Esophagus squamous epithelium (tissue), 5 donors: ENCODE measurements at regions not wholly inside any gene's neighbourhood (a gene's known extent, or its start where the extent isn't known, plus 50 kb on each side); places are given as distances from the start of the nearest gene placed in this dataset.
"Not testable (repeated sequence)": the region's sequence is repeated elsewhere in the genome, so short reads cannot be mapped to it uniquely, and the experiment has no call there.

Experiments
- DNase-seq: peaks from one replicate; lab custom pipeline; 2025; lab: John Stamatoyannopoulos, UW
- H3K27ac ChIP-seq, 4 donors: fragments of 200-600 bp; sonication (generic); one replicate each; pipeline ENCODE4 v1.5.1; 2016 to 2019; ENCODE audit warnings: mild to moderate bottlenecking in 1 of 4
- H3K27me3 ChIP-seq, 4 donors: fragments of 200-600 bp; sonication (generic); 1 replicate in 3 of 4; 2 replicates in 1 of 4; pipeline versions ENCODE4 v1.5.1 to v1.6.0; 2017 to 2021; ENCODE audit warnings: antibody characterized with exemption in 1 of 4
- H3K36me3 ChIP-seq, 3 donors: fragments of 200-600 bp; sonication (generic); one replicate each; pipeline ENCODE4 v1.5.1; 2016 to 2019
- H3K4me1 ChIP-seq, 3 donors: fragments of 200-600 bp; sonication (generic); one replicate each; pipeline ENCODE4 v1.5.1; 2017 to 2019
- H3K4me3 ChIP-seq, 4 donors: fragments of 200-600 bp; sonication (generic); 1 replicate in 3 of 4; 2 replicates in 1 of 4; pipeline ENCODE4 v1.5.1; 2016 to 2019; ENCODE audit warnings: mild to moderate bottlenecking in 2 of 4, moderate library complexity in 1 of 4
- H3K9me3 ChIP-seq, 3 donors: fragments of 200-600 bp; sonication (generic); one replicate each; pipeline ENCODE4 v1.5.1; 2016 to 2019
- CTCF ChIP-seq, 6 experiments: fragments of 450-650 bp in 4 of 6; fragments of 200-600 bp in 2 of 6; sonication (generic) in 2 of 6; IDR thresholded peaks; one replicate each; pipeline ENCODE4 v1.5.1; 2016 to 2019; ENCODE audit warnings: antibody characterized with exemption in 6 of 6, mild to moderate bottlenecking in 4 of 6, moderate library complexity in 4 of 6
- POLR2A ChIP-seq, 4 donors: fragments of 450-650 bp; IDR thresholded peaks; one replicate each; pipeline ENCODE4 v1.6.1; 2017; ENCODE audit warnings: antibody characterized with exemption in 4 of 4, mild to moderate bottlenecking in 4 of 4, moderate library complexity in 3 of 4
- WGBS, 2 donors: methylation state at CpG; one replicate each; pipeline ENCODE4 v1.1.5; 2018; 5-methylcytosine and 5-hydroxymethylcytosine counted together
- intact Hi-C: fragments of 100-400 bp; cut with DNase I; formaldehyde crosslinking; loops from one replicate; pipeline ENCODE4 v1.15.0; 2022
- donor health status: DM: yes; HTN: yes; CAD: no.

GRCh38 chr16:87035053-87035452, 282.1 kb downstream of the C16orf95 start:
- no peak for TF ChIP-seq POLR2A (IDR thresholded peaks at IDR 0.05)
- no peak for TF ChIP-seq CTCF (IDR thresholded peaks at IDR 0.05)
- H3K4me1 ChIP-seq: no peaks in the 10 kb centered on the region
- no peak overlapping the region for H3K27ac ChIP-seq
- no peak overlapping the region for H3K4me3 ChIP-seq
- H3K27me3 ChIP-seq: peaks cover 0 to 30% (median 0%) of the 10 kb centered on the region in 4 donors
- no peak for DNase-seq
- no peaks in the 10 kb centered on the region for H3K9me3 ChIP-seq
- no peaks in the 10 kb centered on the region for H3K36me3 ChIP-seq
- intact Hi-C loops: no loop called here
- 76 to 79% methylated on average over 5 of the region's 7 CpGs for WGBS, 2 donors

DNA sequence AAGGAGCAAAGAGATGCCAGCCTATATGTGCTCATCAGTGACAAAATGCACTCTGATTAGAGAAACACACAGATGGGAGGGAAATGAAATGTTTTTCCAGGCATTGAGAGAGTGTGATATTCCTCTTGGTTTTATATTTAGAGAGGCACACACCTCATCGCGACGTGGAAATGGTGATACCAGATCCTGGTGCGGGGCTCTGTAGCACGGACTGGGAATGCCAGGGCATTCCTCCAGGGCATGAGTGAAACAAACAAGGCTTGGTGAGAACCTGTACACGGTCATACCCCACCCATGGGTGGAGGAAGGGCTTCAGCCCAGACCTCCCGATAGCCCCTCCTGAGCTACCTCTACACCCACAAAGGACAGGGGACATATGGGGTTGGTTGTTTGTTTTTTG, 280.2 kb downstream of the C16orf95 start:
- 71 to 83% methylated on average over 7 of the region's 7 CpGs for WGBS, 2 donors
- intact Hi-C loops: no loop called here
- H3K4me3 ChIP-seq: no peak overlapping the region
- no peak for DNase-seq
- no peak overlapping the region for H3K27ac ChIP-seq
- H3K9me3 ChIP-seq: no peaks in the 10 kb centered on the region
- H3K27me3 ChIP-seq: peaks cover 0 to 40% (median 0%) of the 10 kb centered on the region in 4 donors
- H3K36me3 ChIP-seq: no peaks in the 10 kb centered on the region
- H3K4me1 ChIP-seq: no peaks in the 10 kb centered on the region
- TF ChIP-seq POLR2A (IDR thresholded peaks at IDR 0.05) (no peak), CTCF (IDR thresholded peaks at IDR 0.05) (no peak)

DNA sequence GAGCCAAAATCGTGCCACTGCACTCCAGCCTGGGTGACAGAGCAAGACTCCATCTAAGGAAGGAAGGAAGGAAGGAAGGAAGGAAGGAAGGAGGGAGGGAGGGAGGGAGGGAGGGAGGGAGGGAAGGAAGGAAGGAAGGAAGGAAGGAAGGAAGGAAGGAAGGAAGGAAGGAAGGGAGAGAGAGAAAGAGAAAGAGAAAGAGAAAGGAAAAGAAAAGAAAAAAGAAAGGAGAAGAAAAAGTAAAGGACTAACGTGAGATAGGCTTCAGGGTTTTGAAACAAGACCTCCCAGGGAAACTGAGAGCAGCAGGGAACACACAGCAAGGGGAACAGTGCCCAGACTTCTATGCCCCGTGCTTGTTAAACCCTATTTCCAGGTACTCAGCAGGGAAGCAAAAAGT, 278.7 kb downstream of the C16orf95 start:
- DNase-seq, H3K4me1 ChIP-seq, intact Hi-C loops, H3K4me3 ChIP-seq, H3K36me3 ChIP-seq, H3K27ac ChIP-seq, H3K9me3 ChIP-seq: not testable (repeated sequence)
- peaks cover 0 to 43% (median 0%) of the 10 kb centered on the region in 4 donors for H3K27me3 ChIP-seq
- WGBS, 2 donors: 38 to 64% methylated on average over 3 of the region's 3 CpGs

DNA sequence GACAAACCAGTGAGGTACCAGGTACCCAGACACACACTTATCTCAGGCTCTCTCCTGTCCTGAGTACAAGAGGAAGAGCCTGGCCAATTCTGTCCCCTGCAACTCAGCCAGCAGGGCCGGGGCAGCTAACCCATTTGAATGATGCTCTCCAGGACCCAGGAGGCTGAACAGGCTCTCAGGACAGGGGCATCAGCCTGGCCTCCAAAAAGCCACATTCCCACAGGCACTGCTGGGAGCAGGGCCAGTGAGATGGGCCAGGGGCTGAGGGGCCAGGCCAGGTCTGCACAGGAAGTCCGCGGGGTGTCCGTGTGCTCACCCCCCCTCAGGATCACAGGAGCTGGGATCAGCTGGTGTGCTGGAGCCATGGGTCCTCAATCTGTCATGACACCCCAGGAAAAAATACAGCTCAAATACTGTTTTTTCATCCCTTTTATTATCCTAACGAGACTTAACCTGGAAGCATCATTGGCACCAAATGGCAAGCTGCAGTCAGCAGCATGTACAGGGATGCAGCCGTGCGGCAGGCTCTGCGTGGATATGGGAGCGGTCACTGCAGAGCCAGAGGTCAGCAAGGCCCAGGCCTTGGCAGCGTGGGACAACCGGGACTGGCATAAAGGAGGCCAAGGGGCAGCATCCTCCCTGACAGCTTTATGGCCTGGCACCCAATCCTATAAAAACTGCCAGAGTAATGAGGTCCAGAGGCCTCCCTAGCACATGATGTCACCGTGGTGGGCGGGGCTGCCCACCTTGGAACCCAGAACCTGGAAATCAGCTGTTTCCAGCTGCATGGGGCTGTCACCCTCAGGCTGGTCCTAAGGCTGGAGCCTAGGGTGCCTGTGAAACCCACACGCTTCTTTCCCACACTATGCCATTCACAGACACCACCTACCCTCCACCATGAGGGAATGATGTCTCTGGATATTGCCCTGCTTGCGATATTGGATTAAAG, 276.7 kb downstream of the C16orf95 start:
- no peak overlapping the region for H3K27ac ChIP-seq
- H3K27me3 ChIP-seq: peaks cover 0 to 52% (median 0%) of the 10 kb centered on the region in 4 donors
- intact Hi-C loops: no loop called here
- WGBS, 2 donors: 85 to 97% methylated on average over 6 to 7 of the region's 15 CpGs
- H3K4me1 ChIP-seq: peaks cover 0 to 10% (median 6%) of the 10 kb centered on the region in 3 donors
- no peak for DNase-seq
- no peaks in the 10 kb centered on the region for H3K9me3 ChIP-seq
- TF ChIP-seq POLR2A (IDR thresholded peaks at IDR 0.05) (no peak), CTCF (IDR thresholded peaks at IDR 0.05) (no peak)
- H3K4me3 ChIP-seq: no peak overlapping the region
- H3K36me3 ChIP-seq: no peaks in the 10 kb centered on the region

DNA sequence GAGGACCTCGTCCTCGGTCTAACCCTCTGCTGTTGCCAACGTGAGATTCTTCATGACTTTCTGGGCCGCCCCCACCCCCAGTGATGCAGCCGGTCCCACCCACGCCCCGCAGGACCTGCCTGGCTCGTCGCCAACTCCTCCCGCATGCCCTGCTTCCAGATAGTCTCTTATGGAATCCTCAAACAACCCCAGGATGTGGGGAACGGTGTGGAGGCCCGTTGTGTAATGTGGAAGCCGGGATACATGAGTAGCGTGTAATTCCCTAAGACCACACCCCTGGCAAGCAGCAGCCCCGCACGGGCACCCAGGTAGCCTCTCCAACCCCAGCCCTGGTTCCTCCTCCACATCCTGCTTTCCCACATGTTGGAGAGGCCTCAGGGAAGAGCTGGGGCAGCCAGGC, 275.9 kb downstream of the C16orf95 start:
- Histone ChIP-seq H3K4me1 (peaks cover 0 to 10% (median 6%) of the 10 kb centered on the region in 3 donors), H3K27me3 (peaks cover 0 to 58% (median 0%) of the 10 kb centered on the region in 4 donors), H3K36me3 (no peaks in the 10 kb centered on the region), H3K9me3 (no peaks in the 10 kb centered on the region), H3K27ac (no peak overlapping the region), H3K4me3 (no peak overlapping the region)
- TF ChIP-seq POLR2A (IDR thresholded peaks at IDR 0.05) (no peak), CTCF (IDR thresholded peaks at IDR 0.05) (no peak)
- DNase-seq: no peak
- 73% methylated on average over 10 of the region's 16 CpGs; no CpG with 5 or more reads in 1 of the 2 donors for WGBS, 2 donors
- intact Hi-C loops: no loop called here
